ENCODE measurements at regions not wholly inside any gene's neighbourhood (a gene's known extent, or its start where the extent isn't known, plus 50 kb on each side); places are given as distances from the start of the nearest gene placed in this dataset.

GRCh38 chr2:219997341-219997851 lies 370.0 kb downstream of the SLC4A3 start:
- FAIRE-seq (no peak), DNase-seq (peak in 3 of 6 donors; percentile 26 to 62 (median 31)), ATAC-seq (peak in 2 of 4 donors; percentile 44 to 51)
- whole genome bisulfite sequencing, 2 donors = 66 to 70% methylated on average over 13 of the region's 13 CpGs
- H3K4me3 ChIP-seq = no peak overlapping the region
- H3K27ac ChIP-seq = no peak overlapping the region
- intact Hi-C loops (cut with DNase I) = no loop called here
- H3K36me3 ChIP-seq = no peaks in the 10 kb centered on the region
- TF ChIP-seq, protein P1, sequence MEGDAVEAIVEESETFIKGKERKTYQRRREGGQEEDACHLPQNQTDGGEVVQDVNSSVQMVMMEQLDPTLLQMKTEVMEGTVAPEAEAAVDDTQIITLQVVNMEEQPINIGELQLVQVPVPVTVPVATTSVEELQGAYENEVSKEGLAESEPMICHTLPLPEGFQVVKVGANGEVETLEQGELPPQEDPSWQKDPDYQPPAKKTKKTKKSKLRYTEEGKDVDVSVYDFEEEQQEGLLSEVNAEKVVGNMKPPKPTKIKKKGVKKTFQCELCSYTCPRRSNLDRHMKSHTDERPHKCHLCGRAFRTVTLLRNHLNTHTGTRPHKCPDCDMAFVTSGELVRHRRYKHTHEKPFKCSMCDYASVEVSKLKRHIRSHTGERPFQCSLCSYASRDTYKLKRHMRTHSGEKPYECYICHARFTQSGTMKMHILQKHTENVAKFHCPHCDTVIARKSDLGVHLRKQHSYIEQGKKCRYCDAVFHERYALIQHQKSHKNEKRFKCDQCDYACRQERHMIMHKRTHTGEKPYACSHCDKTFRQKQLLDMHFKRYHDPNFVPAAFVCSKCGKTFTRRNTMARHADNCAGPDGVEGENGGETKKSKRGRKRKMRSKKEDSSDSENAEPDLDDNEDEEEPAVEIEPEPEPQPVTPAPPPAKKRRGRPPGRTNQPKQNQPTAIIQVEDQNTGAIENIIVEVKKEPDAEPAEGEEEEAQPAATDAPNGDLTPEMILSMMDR (IDR thresholded peaks at IDR 0.05) = no peak
- no peaks in the 10 kb centered on the region for H3K4me1 ChIP-seq
- H3K27me3 ChIP-seq = no peaks in the 10 kb centered on the region
- no peaks in the 10 kb centered on the region for H3K9me3 ChIP-seq

- no peaks in the 10 kb centered on the region for H3K4me1 ChIP-seq
- no peak overlapping the region for H3K27ac ChIP-seq
- H3K27me3 ChIP-seq = no peaks in the 10 kb centered on the region
- no peak for ATAC-seq
- H3K36me3 ChIP-seq = no peaks in the 10 kb centered on the region
- no peaks in the 10 kb centered on the region for H3K9me3 ChIP-seq
- WGBS, 2 donors = 88 to 91% methylated on average over 3 of the region's 3 CpGs
- FAIRE-seq = no peak
- H3K4me3 ChIP-seq = no peak overlapping the region
- no peak for DNase-seq
- TF ChIP-seq, protein P1 (IDR thresholded peaks at IDR 0.05) = no peak
- intact Hi-C loops (cut with DNase I) = no loop called here
Observed at GRCh38 chr2:219998107-219998506, 370.7 kb downstream of the SLC4A3 start.

DNA sequence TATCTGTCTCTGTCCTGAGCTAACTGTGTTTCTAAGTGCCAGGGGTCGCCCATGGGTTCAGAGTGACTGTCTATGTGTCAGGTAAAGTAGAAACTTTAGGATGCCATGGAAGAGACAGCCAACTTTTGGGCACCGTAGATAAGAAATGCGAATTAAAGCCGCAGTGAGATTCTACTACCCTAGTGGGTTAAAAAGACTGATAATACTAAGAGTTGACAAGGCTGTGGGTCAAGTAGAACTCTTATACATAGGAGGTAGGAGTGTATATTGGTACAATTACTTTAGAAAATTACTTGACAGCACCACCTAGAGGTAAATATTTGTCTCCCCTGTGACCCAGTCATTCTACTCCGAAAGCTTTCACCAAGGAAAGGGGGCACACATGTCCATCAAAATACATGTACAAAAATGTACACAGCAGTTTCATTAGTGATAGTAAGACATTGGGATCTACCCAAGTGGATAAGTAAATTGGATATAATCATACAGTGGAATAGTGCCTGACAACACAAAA lies 371.3 kb downstream of the SLC4A3 start:
- no peaks in the 10 kb centered on the region for H3K36me3 ChIP-seq
- DNase-seq (no peak), ATAC-seq (no peak), FAIRE-seq (no peak)
- WGBS, 2 donors = 76 to 95% methylated on average over 5 of the region's 5 CpGs
- no peak overlapping the region for H3K27ac ChIP-seq
- H3K9me3 ChIP-seq = no peaks in the 10 kb centered on the region
- H3K27me3 ChIP-seq = no peaks in the 10 kb centered on the region
- TF ChIP-seq, protein P1 (IDR thresholded peaks at IDR 0.05) = no peak
- H3K4me1 ChIP-seq = no peaks in the 10 kb centered on the region
- no peak overlapping the region for H3K4me3 ChIP-seq
- intact Hi-C loops (cut with DNase I) = no loop called here

DNA sequence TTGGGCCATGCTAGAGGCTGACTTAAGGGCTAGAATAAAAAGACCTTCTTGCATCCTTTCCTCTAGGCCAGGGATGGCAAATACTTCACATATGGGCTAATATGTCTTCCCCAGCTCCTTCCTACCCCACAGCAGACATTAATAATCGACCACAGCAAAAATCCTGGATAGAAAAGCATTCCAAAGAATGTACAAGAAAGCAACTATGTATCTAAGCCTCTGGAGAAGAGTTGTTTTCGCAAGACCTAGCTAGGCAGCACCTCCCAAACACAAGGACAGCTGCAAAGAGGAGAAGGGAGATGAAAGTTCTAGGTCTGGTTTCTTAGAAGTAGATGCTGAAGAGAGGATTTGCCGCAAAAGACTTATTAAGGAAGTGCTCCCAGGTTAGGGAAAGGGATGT lies 372.6 kb downstream of the SLC4A3 start:
- no peak for FAIRE-seq
- ATAC-seq = no peak
- no peaks in the 10 kb centered on the region for H3K4me1 ChIP-seq
- TF ChIP-seq, protein P1 (IDR thresholded peaks at IDR 0.05) = no peak
- H3K9me3 ChIP-seq = no peaks in the 10 kb centered on the region
- 73 to 81% methylated on average over 3 of the region's 3 CpGs for WGBS, 2 donors
- intact Hi-C loops (cut with DNase I) = no loop called here
- H3K27ac ChIP-seq = no peak overlapping the region
- no peaks in the 10 kb centered on the region for H3K36me3 ChIP-seq
- no peak for DNase-seq
- H3K4me3 ChIP-seq = no peak overlapping the region
- no peaks in the 10 kb centered on the region for H3K27me3 ChIP-seq

- DNase-seq (no peak), FAIRE-seq (no peak), ATAC-seq (no peak)
- intact Hi-C loops (cut with DNase I) = no loop called here
- H3K36me3 ChIP-seq = no peaks in the 10 kb centered on the region
- H3K27me3 ChIP-seq = no peaks in the 10 kb centered on the region
- no peaks in the 10 kb centered on the region for H3K9me3 ChIP-seq
- TF ChIP-seq, protein P1 (IDR thresholded peaks at IDR 0.05) = no peak
- no peaks in the 10 kb centered on the region for H3K4me1 ChIP-seq
- WGBS, 2 donors = 93 to 94% methylated on average over 4 of the region's 4 CpGs
- no peak overlapping the region for H3K27ac ChIP-seq
- H3K4me3 ChIP-seq = no peak overlapping the region
Observed at GRCh38 chr2:220000586-220000985, 373.2 kb downstream of the SLC4A3 start.

All from pancreas (tissue), 10 donors.